Keratinocyte (primary cell): ENCODE measurements at regions not wholly inside any gene's neighbourhood (a gene's known extent, or its start where the extent isn't known, plus 50 kb on each side); places are given as distances from the start of the nearest gene placed in this dataset.

Experiments used
- DNase-seq: peaks from one replicate; pipeline ENCODE4 v3.0.0-alpha.2; 2011; ENCODE audit warnings: low read depth, missing footprints, low spot score
- FAIRE-seq: peaks from 2 replicates; lab custom pipeline; 2011; peaks lifted over from hg19 to GRCh38; lab: Jason Lieb, UNC
- H2AFZ ChIP-seq: 2 replicates; pipeline ENCODE4 v1.6.0; 2012; ENCODE audit warnings: low read length, control low read depth, inconsistent platforms; ENCODE audit not compliant: control insufficient read depth
- H3K27ac ChIP-seq: 2 replicates; pipeline ENCODE4 v1.5.1; 2011; ENCODE audit warnings: low read length; ENCODE audit not compliant: control insufficient read depth, insufficient read depth
- H3K27me3 ChIP-seq: 3 replicates; pipeline ENCODE4 v1.6.0; 2011; ENCODE audit warnings: low read length; ENCODE audit not compliant: control insufficient read depth, insufficient read depth; ENCODE audit errors: extremely low read depth
- H3K36me3 ChIP-seq, 2 experiments: 2 replicates in 1 of 2; 3 replicates in 1 of 2; pipeline ENCODE4 v1.5.1; 2011; ENCODE audit warnings: low read length in 2 of 2, mild to moderate bottlenecking in 1 of 2; ENCODE audit not compliant: control insufficient read depth in 2 of 2, insufficient read depth in 2 of 2; ENCODE audit errors: extremely low read depth in 1 of 2
- H3K4me1 ChIP-seq: 3 replicates; pipeline ENCODE4 v1.5.1; 2011; ENCODE audit warnings: low read length; ENCODE audit not compliant: control insufficient read depth, insufficient read depth; ENCODE audit errors: extremely low read depth
- H3K4me2 ChIP-seq: 3 replicates; pipeline ENCODE4 v1.6.0; 2011; ENCODE audit warnings: low read depth, low read length; ENCODE audit not compliant: control insufficient read depth, insufficient read depth; ENCODE audit errors: extremely low read depth
- H3K4me3 ChIP-seq, 3 experiments: fragments of 200-600 bp in 1 of 3; sonication (generic) in 1 of 3; 2 replicates in 2 of 3; 3 replicates in 1 of 3; pipeline ENCODE4 v1.5.1; 2011 to 2016; ENCODE audit warnings: low read length in 3 of 3, mild to moderate bottlenecking in 3 of 3, control low read depth in 2 of 3, inconsistent platforms in 1 of 3, low read depth in 1 of 3, mixed read lengths in 1 of 3, mixed run types in 1 of 3, moderate library complexity in 1 of 3; ENCODE audit not compliant: control insufficient read depth in 2 of 3, insufficient read depth in 2 of 3; ENCODE audit errors: extremely low read depth in 1 of 3
- H3K79me2 ChIP-seq: 2 replicates; pipeline ENCODE4 v1.6.0; 2012; ENCODE audit warnings: low read length; ENCODE audit not compliant: control insufficient read depth, insufficient read depth
- H3K9ac ChIP-seq: 3 replicates; pipeline ENCODE4 v1.6.0; 2011; ENCODE audit warnings: low read length; ENCODE audit not compliant: control insufficient read depth, insufficient read depth; ENCODE audit errors: extremely low read depth
- H3K9me1 ChIP-seq: 3 replicates; pipeline ENCODE4 v1.6.0; 2011; ENCODE audit warnings: low read length; ENCODE audit not compliant: control insufficient read depth, insufficient read depth; ENCODE audit errors: extremely low read depth
- H3K9me3 ChIP-seq: 2 replicates; pipeline ENCODE4 v1.5.1; 2012; ENCODE audit warnings: low read depth, low read length; ENCODE audit not compliant: control insufficient read depth
- H4K20me1 ChIP-seq: 3 replicates; pipeline ENCODE4 v1.6.0; 2011; ENCODE audit warnings: low read length; ENCODE audit not compliant: control insufficient read depth, insufficient read depth; ENCODE audit errors: extremely low read depth
- EZH2 ChIP-seq: IDR thresholded peaks from one replicate; pipeline ENCODE4 v1.6.1; 2012; ENCODE audit warnings: inconsistent platforms, mild to moderate bottlenecking, low read length, moderate library complexity
- dilution Hi-C: fragments of 300-500 bp; cut with MboI; formaldehyde crosslinking; loops from one replicate; pipeline ENCODE4 v1.7.0; 2020; ENCODE audit warnings: low sequenced_read_pairs; ENCODE audit not compliant: extremely low pct_ligation_motif_present
- TF ChIP-seq, protein P1 (sequence below), 3 experiments: IDR thresholded peaks in 1 of 3; conservative IDR thresholded peaks in 1 of 3; optimal IDR thresholded peaks in 1 of 3; 2 replicates in 2 of 3; 3 replicates in 1 of 3; pipeline versions ENCODE3 to v1.5.1; 2011; ENCODE audit warnings: low read length in 3 of 3, mild to moderate bottlenecking in 3 of 3, moderate library complexity in 2 of 3, control low read depth in 1 of 3, inconsistent platforms in 1 of 3; ENCODE audit not compliant: insufficient read depth in 2 of 3; ENCODE audit errors: extremely low read depth in 1 of 3

DNA sequence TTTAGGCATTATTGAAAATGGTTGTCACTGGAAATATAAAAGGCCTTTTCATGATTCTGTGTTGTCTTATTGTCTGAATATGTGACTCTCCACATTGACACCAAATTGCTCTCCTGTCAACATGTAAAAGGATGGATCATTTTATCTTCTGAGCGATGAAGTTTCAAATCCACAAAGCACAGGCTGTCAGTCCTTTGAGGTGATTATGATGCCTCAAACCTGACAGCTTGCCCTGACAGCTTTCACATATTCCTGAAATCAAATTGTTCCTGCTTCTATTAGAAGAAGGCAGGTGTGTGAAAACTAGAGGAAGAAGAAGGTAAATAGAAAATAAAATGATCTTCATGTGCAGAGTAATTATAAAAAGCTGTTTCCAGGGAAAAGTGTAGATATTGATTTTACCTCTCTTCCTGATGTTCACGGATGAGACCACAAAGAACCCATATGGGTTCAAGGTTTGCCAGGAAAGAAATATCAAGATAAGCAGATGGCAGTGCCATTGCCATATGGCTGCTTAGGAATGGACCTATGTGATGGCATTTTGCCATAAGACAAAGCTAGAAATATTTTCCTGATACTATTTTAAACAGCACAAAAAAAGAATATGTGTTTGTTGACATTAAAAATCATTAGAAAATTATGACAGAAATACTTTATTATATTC is 1006.3 kb upstream of the AGA start:
- Histone ChIP-seq H3K9ac (no peak overlapping the region), H3K9me3 (peaks cover 2% of the 10 kb centered on the region), H3K27me3 (no peaks in the 10 kb centered on the region), H3K79me2 (no peaks in the 10 kb centered on the region), H3K36me3 (no peaks in the 10 kb centered on the region), H3K4me2 (no peak overlapping the region), H3K4me1 (no peaks in the 10 kb centered on the region), H3K27ac (no peak overlapping the region), H3K4me3 (no peak overlapping the region), H3K9me1 (no peaks in the 10 kb centered on the region), H4K20me1 (no peaks in the 10 kb centered on the region), H2AFZ (no peak overlapping the region)
- FAIRE-seq (no peak), DNase-seq (no peak)
- dilution Hi-C loops: no loop called here
- TF ChIP-seq, protein P1, sequence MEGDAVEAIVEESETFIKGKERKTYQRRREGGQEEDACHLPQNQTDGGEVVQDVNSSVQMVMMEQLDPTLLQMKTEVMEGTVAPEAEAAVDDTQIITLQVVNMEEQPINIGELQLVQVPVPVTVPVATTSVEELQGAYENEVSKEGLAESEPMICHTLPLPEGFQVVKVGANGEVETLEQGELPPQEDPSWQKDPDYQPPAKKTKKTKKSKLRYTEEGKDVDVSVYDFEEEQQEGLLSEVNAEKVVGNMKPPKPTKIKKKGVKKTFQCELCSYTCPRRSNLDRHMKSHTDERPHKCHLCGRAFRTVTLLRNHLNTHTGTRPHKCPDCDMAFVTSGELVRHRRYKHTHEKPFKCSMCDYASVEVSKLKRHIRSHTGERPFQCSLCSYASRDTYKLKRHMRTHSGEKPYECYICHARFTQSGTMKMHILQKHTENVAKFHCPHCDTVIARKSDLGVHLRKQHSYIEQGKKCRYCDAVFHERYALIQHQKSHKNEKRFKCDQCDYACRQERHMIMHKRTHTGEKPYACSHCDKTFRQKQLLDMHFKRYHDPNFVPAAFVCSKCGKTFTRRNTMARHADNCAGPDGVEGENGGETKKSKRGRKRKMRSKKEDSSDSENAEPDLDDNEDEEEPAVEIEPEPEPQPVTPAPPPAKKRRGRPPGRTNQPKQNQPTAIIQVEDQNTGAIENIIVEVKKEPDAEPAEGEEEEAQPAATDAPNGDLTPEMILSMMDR (optimal IDR thresholded peaks at IDR 0.05 in 1 of 3, IDR thresholded peaks at IDR 0.05 in 1 of 3, conservative IDR thresholded peaks at IDR 0.05 in 1 of 3; ENCODE audit: extremely low read depth in 1 of 3, insufficient read depth in 2 of 3, low read length in 3 of 3): no peak
- no peak for TF ChIP-seq EZH2

DNA sequence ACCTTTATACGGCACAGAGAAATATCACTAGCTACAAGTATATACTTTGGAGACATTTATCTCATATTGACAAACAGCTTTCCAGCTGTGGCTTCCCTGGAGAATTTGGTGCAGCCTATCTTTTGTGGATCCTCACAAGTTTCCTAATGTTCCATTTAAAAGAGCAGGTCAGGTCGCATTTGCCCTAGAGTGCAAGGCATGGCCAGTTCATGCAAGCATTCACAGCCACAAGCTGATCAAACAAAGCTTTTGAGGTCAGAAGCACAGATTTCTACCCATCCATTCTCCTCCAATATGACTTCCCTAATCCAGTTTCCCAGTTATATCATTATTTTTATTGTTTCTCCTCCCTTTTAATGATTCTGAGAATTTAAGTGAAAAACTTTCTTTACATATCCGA is 1008.4 kb upstream of the AGA start:
- H3K36me3 ChIP-seq: no peaks in the 10 kb centered on the region
- DNase-seq (no peak), FAIRE-seq (no peak)
- TF ChIP-seq, protein P1 (optimal IDR thresholded peaks at IDR 0.05 in 1 of 3, IDR thresholded peaks at IDR 0.05 in 1 of 3, conservative IDR thresholded peaks at IDR 0.05 in 1 of 3; ENCODE audit: extremely low read depth in 1 of 3, insufficient read depth in 2 of 3, low read length in 3 of 3): no peak
- no peak for TF ChIP-seq EZH2
- H3K79me2 ChIP-seq: no peaks in the 10 kb centered on the region
- H3K9me1 ChIP-seq: no peaks in the 10 kb centered on the region
- no peak overlapping the region for H3K27ac ChIP-seq
- H3K9me3 ChIP-seq: peaks cover 2% of the 10 kb centered on the region
- dilution Hi-C loops: no loop called here
- H2AFZ ChIP-seq: no peak overlapping the region
- no peak overlapping the region for H3K4me2 ChIP-seq
- no peaks in the 10 kb centered on the region for H3K27me3 ChIP-seq
- no peak overlapping the region for H3K4me3 ChIP-seq
- no peaks in the 10 kb centered on the region for H4K20me1 ChIP-seq
- H3K4me1 ChIP-seq: no peaks in the 10 kb centered on the region
- no peak overlapping the region for H3K9ac ChIP-seq
